Activated CD4-positive, CD25-positive, alpha-beta regulatory T cell (primary cell): ENCODE measurements at regions not wholly inside any gene's neighbourhood (a gene's known extent, or its start where the extent isn't known, plus 50 kb on each side); places are given as distances from the start of the nearest gene placed in this dataset.

Experiments used
- DNase-seq, 4 experiments: peaks; one replicate each; lab custom pipeline; 2025; lab: John Stamatoyannopoulos, UW

- no peak for DNase-seq
Measured at GRCh38 chr9:28747351-28747985, 1174.2 kb upstream of the C9orf72 start.

DNA sequence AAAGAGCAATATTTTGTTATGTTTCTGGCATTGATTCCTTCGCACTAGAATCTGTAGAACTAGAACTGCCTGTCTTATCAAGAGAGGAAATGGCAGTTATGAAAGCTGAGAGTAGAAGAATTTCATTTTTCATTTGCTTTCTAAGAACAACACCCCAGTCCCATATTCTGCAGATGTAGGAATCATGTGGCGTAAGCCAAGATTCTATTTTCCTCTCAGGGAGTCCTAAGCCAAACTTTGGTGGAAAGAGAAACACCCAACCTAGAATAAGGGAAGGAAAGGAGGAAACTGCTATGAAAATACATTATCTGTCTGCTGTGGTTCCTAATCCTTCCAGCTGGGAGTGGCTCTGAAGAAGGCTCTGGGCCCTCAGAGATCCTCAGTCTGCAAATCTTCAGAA is 1176.9 kb upstream of the C9orf72 start:
- no peak for DNase-seq

DNA sequence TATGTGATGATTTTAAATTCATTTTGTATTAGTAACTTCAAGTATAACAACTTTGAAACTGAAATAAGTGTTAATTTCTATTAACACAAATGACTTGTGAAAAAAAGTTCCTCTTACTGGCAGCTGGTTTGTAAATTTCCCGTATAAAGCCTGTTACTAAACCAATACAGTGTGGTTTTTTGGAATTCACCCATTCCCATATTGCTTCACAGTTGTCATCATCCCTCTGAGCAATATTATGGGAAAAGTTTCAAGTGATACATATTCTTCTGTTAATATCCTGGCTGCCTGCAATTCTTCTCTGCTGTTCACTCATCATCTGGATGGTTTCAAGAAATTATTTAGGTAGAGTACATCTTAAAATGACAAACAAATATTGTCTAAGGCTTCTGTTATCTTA is 1185.1 kb upstream of the C9orf72 start:
- DNase-seq: no peak

DNA sequence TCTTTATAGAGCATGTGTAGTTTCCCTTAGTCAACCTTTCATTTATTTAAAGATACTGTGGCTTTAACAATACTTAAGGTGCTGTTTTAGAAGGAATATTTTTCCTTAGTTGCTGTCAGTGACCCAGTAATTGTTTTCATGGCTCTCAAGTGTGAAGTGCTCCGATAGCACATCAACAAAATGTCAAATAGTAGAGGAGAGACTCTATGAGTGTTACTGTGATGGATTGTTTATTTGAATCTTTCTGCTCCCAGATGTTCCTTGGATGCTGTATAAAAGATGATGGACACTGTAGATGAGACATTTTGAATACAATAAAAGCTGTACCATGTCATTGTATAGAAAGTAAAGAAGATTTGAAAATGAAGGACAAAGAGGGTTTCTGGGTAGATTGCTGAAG is 1185.7 kb upstream of the C9orf72 start:
- no peak for DNase-seq

- no peak for DNase-seq
Measured at GRCh38 chr9:28762167-28762566, 1188.9 kb upstream of the C9orf72 start.

DNA sequence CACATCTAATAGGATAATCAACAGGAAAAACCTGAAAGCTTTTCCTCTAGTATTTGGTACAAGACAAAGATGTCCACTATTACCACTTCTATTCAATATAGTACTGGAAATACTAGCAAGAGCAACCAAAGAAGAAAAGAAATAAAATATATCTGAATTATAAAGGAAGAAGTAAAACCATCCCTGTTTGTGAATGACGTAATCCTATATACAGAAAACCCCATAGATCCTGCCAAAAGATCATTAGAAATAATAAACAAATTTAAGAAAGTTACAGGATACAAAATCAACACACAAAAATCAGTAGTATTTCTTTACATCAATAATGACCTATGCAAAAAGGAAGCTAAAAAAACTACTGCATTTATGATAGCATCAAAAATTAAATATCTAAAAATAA is 1191.3 kb upstream of the C9orf72 start:
- no peak for DNase-seq

- no peak for DNase-seq
Measured at GRCh38 chr9:28770226-28770625, 1196.9 kb upstream of the C9orf72 start.

GRCh38 chr9:28770827-28771226 is 1197.5 kb upstream of the C9orf72 start:
- DNase-seq: no peak

DNA sequence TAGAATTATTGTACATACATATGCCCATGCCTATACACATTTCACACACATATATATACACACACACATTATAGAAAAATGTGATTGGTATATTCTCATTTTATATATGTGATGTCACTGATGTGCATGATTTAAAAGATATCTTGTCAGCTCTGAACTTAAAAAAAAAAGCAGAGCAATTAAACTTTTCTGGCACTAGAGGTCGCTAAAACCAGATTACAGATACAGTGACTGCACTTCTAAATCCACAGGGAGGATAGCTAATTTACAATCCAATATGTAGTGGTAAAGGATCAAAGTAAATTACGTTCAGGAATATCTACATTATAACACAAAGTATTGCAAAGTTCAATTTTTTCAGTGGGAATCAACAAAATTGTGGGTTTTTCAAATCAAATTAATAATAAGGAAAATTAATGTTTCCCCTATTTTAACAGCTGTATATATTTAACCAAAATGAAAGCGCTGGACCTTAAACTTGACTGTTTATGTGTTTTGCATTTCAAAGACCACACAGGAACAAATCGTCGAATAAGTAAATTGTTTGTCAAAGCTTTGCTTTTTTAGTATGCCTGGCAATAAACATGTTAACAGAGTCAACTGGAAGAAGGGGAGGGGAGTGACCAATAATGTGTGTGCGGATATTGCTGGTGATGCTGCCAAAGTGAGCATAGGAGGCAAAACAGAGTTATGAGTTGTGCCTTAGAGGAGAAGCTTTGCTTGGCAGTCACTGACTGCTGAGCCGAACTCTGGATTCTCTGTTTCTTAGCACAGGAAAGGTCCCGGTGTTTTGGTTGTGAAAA is 1201.4 kb upstream of the C9orf72 start:
- no peak for DNase-seq

DNA sequence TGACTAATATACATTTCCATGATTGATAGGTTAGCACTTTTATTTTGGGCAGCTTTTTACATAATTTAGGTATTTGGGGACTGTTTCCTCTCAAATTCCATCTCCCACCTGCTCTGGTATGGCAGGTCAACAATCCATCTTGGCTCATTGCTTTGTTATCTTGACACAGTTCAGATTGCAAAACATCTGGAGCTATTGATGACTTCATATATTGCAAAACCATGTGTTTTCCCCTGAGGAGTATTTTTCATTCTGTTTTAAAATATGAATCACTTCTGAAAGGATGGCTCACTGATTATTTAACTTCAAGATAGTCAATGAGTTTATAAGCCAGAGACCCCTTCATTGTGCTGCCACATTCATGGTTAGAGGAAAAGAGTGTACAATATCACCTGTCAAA is 1206.0 kb upstream of the C9orf72 start:
- DNase-seq: no peak

DNA sequence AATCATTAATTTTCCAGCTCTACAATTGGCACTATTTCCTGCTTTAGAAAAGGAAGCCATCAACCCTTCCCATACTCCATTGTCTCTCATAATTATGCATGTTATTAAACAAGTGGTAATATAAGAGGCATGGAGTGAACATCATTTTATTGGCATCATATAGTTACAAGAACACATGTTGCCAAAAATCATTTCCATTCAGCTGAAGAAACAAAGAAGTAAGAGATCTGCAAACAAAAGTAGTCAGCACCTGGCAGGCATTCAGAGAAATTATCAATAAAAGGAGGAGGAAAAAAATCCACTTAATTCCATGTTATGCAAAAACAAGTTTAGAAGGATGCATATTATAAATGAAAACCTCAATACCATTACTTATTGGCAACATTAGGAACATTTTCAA is 1208.2 kb upstream of the C9orf72 start:
- no peak for DNase-seq

DNA sequence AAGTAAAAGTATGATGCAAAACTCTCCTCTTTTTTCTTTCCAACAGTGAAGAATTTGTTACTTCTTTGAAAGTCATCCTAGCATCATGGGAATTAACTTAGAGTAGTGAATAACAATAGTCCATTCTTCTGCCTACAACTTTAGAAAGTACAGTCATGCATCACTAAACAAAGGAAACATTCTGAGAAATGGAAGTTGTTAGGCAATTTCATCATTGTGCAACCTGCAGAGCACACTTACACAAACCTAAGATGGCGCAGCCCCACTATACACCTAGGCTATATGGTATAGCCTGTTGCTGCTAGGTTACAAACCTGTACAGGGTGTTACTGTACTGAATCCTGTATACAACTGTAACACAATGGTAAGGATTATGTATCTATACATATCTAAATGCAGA is 1209.3 kb upstream of the C9orf72 start:
- DNase-seq: no peak

DNA sequence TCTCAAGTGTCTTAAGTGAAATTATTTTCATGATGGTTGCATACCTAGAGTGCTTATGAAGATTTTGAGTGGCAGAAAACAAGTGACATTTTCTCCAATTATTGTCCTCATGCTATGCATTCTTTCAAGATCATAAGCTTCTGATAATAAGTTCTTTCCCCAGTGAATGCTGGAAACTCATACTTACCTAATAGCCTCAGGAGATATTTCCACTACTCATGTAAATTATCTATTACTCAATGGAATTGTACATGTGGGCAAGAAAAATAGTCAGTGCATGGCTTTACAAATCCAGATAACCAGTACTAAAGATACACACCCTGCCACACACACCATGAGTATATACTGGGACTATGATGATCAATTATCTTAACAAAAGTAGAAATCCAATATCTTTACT is 1219.4 kb upstream of the C9orf72 start:
- DNase-seq: no peak

DNA sequence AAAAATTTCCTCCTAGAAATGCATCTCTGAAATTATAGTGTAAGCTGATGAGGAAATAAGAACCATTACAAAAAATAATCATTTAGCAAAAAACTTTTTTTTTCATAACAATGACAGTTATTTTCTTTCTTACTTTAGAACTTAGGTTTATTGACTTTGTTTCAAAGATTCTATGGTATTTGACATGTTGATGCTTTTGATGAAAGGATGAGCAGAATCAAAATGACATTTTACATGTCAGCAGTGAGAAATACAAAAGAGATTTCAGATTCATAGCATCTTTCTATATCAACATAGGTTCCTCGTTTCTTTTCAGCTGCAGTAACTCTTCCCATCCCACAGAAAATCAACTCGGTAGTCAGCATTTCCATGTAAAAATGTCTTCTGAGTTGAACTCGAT is 1226.6 kb upstream of the C9orf72 start:
- DNase-seq: no peak

GRCh38 chr9:28801144-28801799 is 1228.0 kb upstream of the C9orf72 start:
- no peak for DNase-seq

DNA sequence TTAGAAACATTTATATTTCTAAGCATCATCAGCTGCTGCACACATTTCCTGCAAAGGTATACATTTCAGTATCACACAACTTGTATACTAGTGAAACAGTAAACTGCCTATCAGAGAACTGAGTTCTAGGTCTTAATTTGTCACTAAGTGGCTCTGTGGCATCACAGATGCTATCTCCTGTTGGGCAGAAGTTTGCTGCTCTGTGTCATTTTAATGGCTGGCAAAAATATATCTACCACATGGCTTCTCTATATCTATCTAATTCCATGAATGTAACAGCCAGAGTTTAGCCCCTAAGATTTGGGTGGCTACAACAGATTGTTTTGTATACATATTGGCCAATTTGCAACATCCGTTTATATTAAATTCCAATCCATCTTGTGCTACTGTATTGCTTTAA is 1231.9 kb upstream of the C9orf72 start:
- no peak for DNase-seq

DNA sequence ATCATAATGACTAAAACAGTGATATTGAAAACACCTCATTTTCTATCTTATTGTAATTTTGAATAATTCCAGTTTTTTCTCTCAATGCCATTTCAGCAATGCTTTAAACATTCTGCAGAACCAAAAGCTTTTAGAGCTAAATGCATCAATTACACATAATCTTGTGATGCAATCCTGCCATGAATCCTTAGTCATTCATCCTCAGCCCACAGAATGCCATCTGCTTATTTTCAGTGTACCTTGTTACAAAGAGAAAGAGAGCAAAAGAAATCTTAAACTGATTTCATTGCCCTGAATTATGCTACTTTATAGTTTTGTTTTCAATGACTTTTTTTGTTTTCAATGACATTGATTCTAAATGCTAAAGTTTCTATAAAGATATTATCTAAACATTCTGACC is 1234.8 kb upstream of the C9orf72 start:
- no peak for DNase-seq

- DNase-seq: no peak
Measured at GRCh38 chr9:28810388-28811075, 1237.3 kb upstream of the C9orf72 start.

DNA sequence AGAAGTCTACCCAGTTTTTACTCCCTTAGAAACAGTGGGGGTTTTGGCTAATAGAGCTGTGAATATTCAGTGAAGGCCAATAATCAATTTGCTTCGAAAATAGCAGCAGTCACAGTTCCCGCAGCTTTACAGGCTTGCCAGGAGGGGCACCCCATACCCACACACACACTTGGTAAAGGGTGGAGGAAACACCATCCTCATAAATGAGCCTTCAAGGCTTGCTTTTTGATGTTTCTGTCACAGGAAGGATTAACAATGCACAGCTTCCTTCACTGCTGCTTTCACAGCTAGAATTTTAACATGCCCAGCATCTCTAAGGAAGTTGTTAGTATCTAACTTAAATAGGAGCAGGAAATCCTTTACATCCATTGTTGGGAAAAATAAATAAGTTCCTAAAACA is 1247.5 kb upstream of the C9orf72 start:
- no peak for DNase-seq

DNA sequence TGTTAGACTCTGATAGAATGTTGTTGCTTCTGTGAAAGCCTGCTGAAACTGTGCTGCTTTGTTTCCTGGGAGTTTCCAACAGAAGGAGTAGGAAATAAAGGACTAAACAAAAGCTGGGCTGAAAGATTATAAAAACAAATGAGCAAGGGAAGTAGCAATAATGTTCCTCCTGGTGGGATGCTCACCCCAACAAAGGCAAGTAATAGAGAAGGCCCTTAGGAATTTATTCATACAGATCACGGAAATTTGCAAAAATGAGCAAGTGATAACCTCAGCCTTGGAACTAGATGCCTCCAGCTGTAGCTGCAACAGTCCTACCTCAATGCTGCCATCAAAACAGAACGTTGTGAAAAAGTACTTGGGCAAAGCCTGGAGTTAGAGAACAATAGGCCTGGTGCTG is 1248.0 kb upstream of the C9orf72 start:
- DNase-seq: no peak

DNA sequence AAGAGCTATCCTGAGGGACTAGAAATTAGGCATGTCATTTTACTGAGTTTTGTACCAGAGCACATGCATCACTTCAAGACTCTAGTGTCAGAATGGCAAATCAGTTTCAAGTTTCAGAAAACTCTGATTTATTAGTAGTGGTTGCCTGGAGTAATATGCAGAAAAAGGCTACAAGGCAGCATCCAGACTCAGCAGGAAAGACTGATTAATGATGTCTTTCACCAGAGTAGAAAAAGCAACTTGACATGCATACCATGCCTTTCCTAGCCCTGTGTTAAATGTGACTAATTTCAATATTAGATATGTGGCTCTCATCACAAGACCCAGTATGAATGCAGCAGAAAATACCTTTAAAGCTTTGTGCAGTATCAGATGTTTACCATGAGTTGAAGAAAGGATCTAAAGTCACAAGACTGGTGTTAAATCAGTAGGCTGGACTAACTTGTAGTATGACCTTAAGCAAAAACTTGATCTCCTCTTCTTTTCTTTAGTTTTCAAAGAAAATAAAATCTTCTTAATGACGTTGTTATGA is 1251.2 kb upstream of the C9orf72 start:
- no peak for DNase-seq

GRCh38 chr9:28832168-28832770 is 1259.0 kb upstream of the C9orf72 start:
- DNase-seq: no peak
